HEK293 (cell line): ENCODE measurements at regions not wholly inside any gene's neighbourhood (a gene's known extent, or its start where the extent isn't known, plus 50 kb on each side); places are given as distances from the start of the nearest gene placed in this dataset.

Experiments
- CTCF ChIA-PET: fragments of 350-600 bp; formaldehyde crosslinking; extraction: SDS; loops from one replicate; lab custom pipeline; 2021; ENCODE audit warnings: antibody characterized with exemption; lab: Yijun Ruan, JAX
- POLR2A ChIA-PET: fragments of 300-600 bp; formaldehyde crosslinking; extraction: SDS; loops from one replicate; lab custom pipeline; 2020; ENCODE audit warnings: antibody characterized with exemption, inconsistent platforms; lab: Yijun Ruan, JAX
- H3K27ac ChIP-seq: fragments of 200-500 bp; sonication (Bioruptor generic); 2 replicates; pipeline ENCODE4 v1.5.1; 2014; ENCODE audit warnings: low read depth, low read length, control low read depth, inconsistent platforms; ENCODE audit errors: extremely low read depth
- H3K36me3 ChIP-seq, 2 experiments: fragments of 200-500 bp in 1 of 2; sonication (Bioruptor generic) in 1 of 2; 1 replicate in 1 of 2; 2 replicates in 1 of 2; pipeline ENCODE4 v1.5.1; 2014 to 2017; ENCODE audit warnings: inconsistent platforms in 2 of 2, low read length in 2 of 2; ENCODE audit not compliant: control insufficient read depth in 2 of 2, insufficient read depth in 1 of 2
- H3K4me1 ChIP-seq: fragments of 200-500 bp; sonication (Bioruptor generic); 2 replicates; pipeline ENCODE4 v1.5.1; 2014; ENCODE audit warnings: mild to moderate bottlenecking, low read length, inconsistent platforms; ENCODE audit not compliant: control insufficient read depth, insufficient read depth
- H3K4me3 ChIP-seq: 2 replicates; pipeline ENCODE4 v1.5.1; 2011; ENCODE audit warnings: low read depth, mild to moderate bottlenecking, control low read depth, low read length, moderate library complexity
- H3K9me3 ChIP-seq: fragments of 200-500 bp; sonication (Bioruptor generic); 2 replicates; pipeline ENCODE4 v1.5.1; 2014; ENCODE audit warnings: low read depth, low read length, inconsistent platforms; ENCODE audit not compliant: control insufficient read depth, insufficient read depth
- GLIS2 ChIP-seq: fragments of 450-650 bp; formaldehyde crosslinking; IDR thresholded peaks from 2 replicates; pipeline ENCODE4 v1.5.1; 2016; ENCODE audit warnings: missing biosample characterization, missing genetic modification characterization
- KLF9 ChIP-seq: fragments of 450-650 bp; formaldehyde crosslinking; IDR thresholded peaks from 2 replicates; pipeline ENCODE4 v1.5.1; 2016; ENCODE audit warnings: missing biosample characterization, missing genetic modification characterization, low read depth
- TCF7L2 ChIP-seq: IDR thresholded peaks from 2 replicates; pipeline ENCODE4 v1.6.1; 2011; ENCODE audit warnings: low read depth, mild to moderate bottlenecking, inconsistent platforms, low read length, moderate library complexity, borderline replicate concordance
- YY2 ChIP-seq: fragments of 450-650 bp; formaldehyde crosslinking; IDR thresholded peaks from 2 replicates; pipeline ENCODE4 v1.5.1; 2016; ENCODE audit warnings: missing biosample characterization, missing genetic modification characterization
- ZBTB17 ChIP-seq: fragments of 450-650 bp; formaldehyde crosslinking; IDR thresholded peaks from 2 replicates; pipeline ENCODE4 v1.5.1; 2016; ENCODE audit warnings: missing biosample characterization, missing genetic modification characterization
- ZBTB7A ChIP-seq: fragments of 450-650 bp; formaldehyde crosslinking; IDR thresholded peaks from 2 replicates; pipeline ENCODE4 v1.5.1; 2016; ENCODE audit warnings: low read depth, missing biosample characterization, missing genetic modification characterization
- ZEB2 ChIP-seq: fragments of 450-650 bp; formaldehyde crosslinking; IDR thresholded peaks from 2 replicates; pipeline ENCODE4 v1.5.1; 2016; ENCODE audit warnings: missing biosample characterization, missing genetic modification characterization
- ZFP69B ChIP-seq: fragments of 450-650 bp; formaldehyde crosslinking; IDR thresholded peaks from 2 replicates; pipeline ENCODE4 v1.5.1; 2016; ENCODE audit warnings: missing biosample characterization, missing genetic modification characterization
- ZIC2 ChIP-seq: fragments of 450-650 bp; formaldehyde crosslinking; IDR thresholded peaks from 2 replicates; pipeline ENCODE4 v1.5.1; 2016; ENCODE audit warnings: missing biosample characterization, missing genetic modification characterization
- ZNF140 ChIP-seq: fragments of 450-650 bp; formaldehyde crosslinking; IDR thresholded peaks from 2 replicates; pipeline ENCODE4 v1.5.1; 2016; ENCODE audit warnings: missing biosample characterization, missing genetic modification characterization
- ZNF155 ChIP-seq: fragments of 450-650 bp; formaldehyde crosslinking; IDR thresholded peaks from 2 replicates; pipeline ENCODE4 v1.5.1; 2016; ENCODE audit warnings: missing biosample characterization, missing genetic modification characterization
- ZNF169 ChIP-seq: fragments of 450-650 bp; formaldehyde crosslinking; IDR thresholded peaks from 2 replicates; pipeline ENCODE4 v1.5.1; 2016; ENCODE audit warnings: missing biosample characterization, missing genetic modification characterization
- ZNF184 ChIP-seq: fragments of 450-650 bp; IDR thresholded peaks from 2 replicates; pipeline ENCODE4 v1.5.1; 2018; ENCODE audit warnings: missing biosample characterization, mild to moderate bottlenecking, missing genetic modification characterization
- ZNF221 ChIP-seq: fragments of 450-650 bp; formaldehyde crosslinking; IDR thresholded peaks from 2 replicates; pipeline ENCODE4 v1.5.1; 2017; ENCODE audit warnings: missing biosample characterization, missing genetic modification characterization, borderline replicate concordance
- ZNF248 ChIP-seq: fragments of 450-650 bp; formaldehyde crosslinking; IDR thresholded peaks from 2 replicates; pipeline ENCODE4 v1.5.1; 2017; ENCODE audit warnings: missing biosample characterization, missing genetic modification characterization
- ZNF280C ChIP-seq: fragments of 450-650 bp; formaldehyde crosslinking; IDR thresholded peaks from 2 replicates; pipeline ENCODE4 v1.5.1; 2016; ENCODE audit warnings: missing biosample characterization, missing genetic modification characterization
- ZNF280D ChIP-seq: fragments of 450-650 bp; formaldehyde crosslinking; IDR thresholded peaks from 2 replicates; pipeline ENCODE4 v1.5.1; 2016; ENCODE audit warnings: missing biosample characterization, missing genetic modification characterization
- ZNF341 ChIP-seq: fragments of 450-650 bp; formaldehyde crosslinking; IDR thresholded peaks from 2 replicates; pipeline ENCODE4; 2016; ENCODE audit warnings: low read depth, missing biosample characterization, missing genetic modification characterization
- ZNF501 ChIP-seq: fragments of 450-650 bp; formaldehyde crosslinking; IDR thresholded peaks from 2 replicates; pipeline ENCODE4 v1.5.1; 2016; ENCODE audit warnings: missing biosample characterization, missing genetic modification characterization
- ZNF600 ChIP-seq: fragments of 450-650 bp; formaldehyde crosslinking; IDR thresholded peaks from 2 replicates; pipeline ENCODE4 v1.5.1; 2016; ENCODE audit warnings: missing biosample characterization, missing genetic modification characterization
- ZNF624 ChIP-seq: fragments of 450-650 bp; formaldehyde crosslinking; IDR thresholded peaks from 2 replicates; pipeline ENCODE4 v1.5.1; 2017; ENCODE audit warnings: missing biosample characterization, missing genetic modification characterization
- ZNF629 ChIP-seq: fragments of 450-650 bp; formaldehyde crosslinking; IDR thresholded peaks from 2 replicates; pipeline ENCODE4 v1.5.1; 2017; ENCODE audit warnings: missing biosample characterization, missing genetic modification characterization
- ZNF670 ChIP-seq: fragments of 450-650 bp; formaldehyde crosslinking; IDR thresholded peaks from 2 replicates; pipeline ENCODE4 v1.5.1; 2016; ENCODE audit warnings: missing biosample characterization, missing genetic modification characterization, low read depth
- ZNF747 ChIP-seq: fragments of 450-650 bp; formaldehyde crosslinking; IDR thresholded peaks from 2 replicates; pipeline ENCODE4 v1.5.1; 2016; ENCODE audit warnings: missing biosample characterization, missing genetic modification characterization
- ZSCAN23 ChIP-seq: fragments of 450-650 bp; formaldehyde crosslinking; IDR thresholded peaks from 2 replicates; pipeline ENCODE4 v1.5.1; 2016; ENCODE audit warnings: missing biosample characterization, missing genetic modification characterization

- H3K36me3 ChIP-seq: no peaks in the 10 kb centered on the region
- no peak overlapping the region for H3K27ac ChIP-seq
- H3K9me3 ChIP-seq: no peaks in the 10 kb centered on the region
- ChIA-PET POLR2A (no interaction called here), CTCF (no interaction called here)
- no peak overlapping the region for H3K4me3 ChIP-seq
- no peak for TF ChIP-seq ZFP69B
- TF ChIP-seq ZNF280C (tag by site-specific recombination): no peak
- TF ChIP-seq ZNF501 (tag by site-specific recombination): no peak
- no peak for TF ChIP-seq GLIS2
- no peak for TF ChIP-seq ZNF140 (tag by site-specific recombination)
- no peak for TF ChIP-seq ZNF670 (tag by site-specific recombination)
- TF ChIP-seq KLF9: no peak
- TF ChIP-seq ZIC2: no peak
- no peak for TF ChIP-seq ZEB2 (tag by site-specific recombination)
- no peak for TF ChIP-seq ZNF747
- TF ChIP-seq ZNF184: no peak
- TF ChIP-seq ZNF221 (tag by site-specific recombination): no peak
- no peak for TF ChIP-seq ZBTB7A
- no peak for TF ChIP-seq ZNF155
- TF ChIP-seq ZNF280D (tag by site-specific recombination): no peak
- TF ChIP-seq ZNF248 (tag by site-specific recombination): no peak
- TF ChIP-seq ZNF624 (tag by site-specific recombination): no peak
- no peak for TF ChIP-seq ZSCAN23 (tag by site-specific recombination)
- no peak for TF ChIP-seq ZBTB17
- H3K4me1 ChIP-seq: no peaks in the 10 kb centered on the region
Measured at GRCh38 chr18:73535990-73536389, 611.6 kb downstream of the FBXO15 start.

- ChIA-PET POLR2A (no interaction called here), CTCF (no interaction called here)
- TF ChIP-seq YY2 (tag by site-specific recombination) (no peak), ZNF600 (tag by site-specific recombination) (no peak), ZNF341 (tag by site-specific recombination) (no peak), TCF7L2 (no peak), ZNF629 (tag by site-specific recombination) (no peak), ZNF169 (tag by site-specific recombination) (no peak)
- Histone ChIP-seq H3K36me3 (no peaks in the 10 kb centered on the region), H3K4me3 (no peak overlapping the region), H3K9me3 (no peaks in the 10 kb centered on the region), H3K27ac (no peak overlapping the region), H3K4me1 (no peaks in the 10 kb centered on the region)
Measured at GRCh38 chr18:73535189-73535588, 612.4 kb downstream of the FBXO15 start.
